Epithelial cell of proximal tubule (primary cell): ENCODE measurements at regions not wholly inside any gene's neighbourhood (a gene's known extent, or its start where the extent isn't known, plus 50 kb on each side); places are given as distances from the start of the nearest gene placed in this dataset.

Experiments
- DNase-seq: peaks from one replicate; pipeline ENCODE4 v3.0.0-alpha.2; 2011; ENCODE audit warnings: low read depth
- H3K4me3 ChIP-seq: 2 replicates; pipeline ENCODE4 v1.5.1; 2011; ENCODE audit warnings: low read depth, mild to moderate bottlenecking, low read length
- CTCF ChIP-seq: conservative IDR thresholded peaks from 2 replicates; pipeline ENCODE4 v1.5.1; 2012; ENCODE audit warnings: low read depth, mild to moderate bottlenecking, low read length

- no peak overlapping the region for H3K4me3 ChIP-seq
- no peak for DNase-seq
- TF ChIP-seq CTCF, result no peak
Measured at GRCh38 chr3:79926522-79926921, 158.7 kb upstream of the ROBO1 start.

- no peak for TF ChIP-seq CTCF
- H3K4me3 ChIP-seq, result no peak overlapping the region
- no peak for DNase-seq
Measured at GRCh38 chr3:79922633-79923032, 154.8 kb upstream of the ROBO1 start.

GRCh38 chr3:79917561-79917960 is 149.8 kb upstream of the ROBO1 start:
- H3K4me3 ChIP-seq, result no peak overlapping the region
- TF ChIP-seq CTCF, result no peak
- no peak for DNase-seq

- H3K4me3 ChIP-seq, result no peak overlapping the region
- DNase-seq, result no peak
- no peak for TF ChIP-seq CTCF
Measured at GRCh38 chr3:79910337-79910736, 142.5 kb upstream of the ROBO1 start.

GRCh38 chr3:79906106-79906505 is 138.3 kb upstream of the ROBO1 start:
- no peak for DNase-seq
- H3K4me3 ChIP-seq, result no peak overlapping the region

GRCh38 chr3:79902151-79902550 is 134.4 kb upstream of the ROBO1 start:
- TF ChIP-seq CTCF, result no peak
- DNase-seq, result no peak
- no peak overlapping the region for H3K4me3 ChIP-seq

More at GRCh38 chr3:79906106-79906505, 138.3 kb upstream of the ROBO1 start:
- TF ChIP-seq CTCF, result no peak

GRCh38 chr3:79898907-79899306 is 131.1 kb upstream of the ROBO1 start:
- no peak for DNase-seq
- H3K4me3 ChIP-seq, result no peak overlapping the region
- no peak for TF ChIP-seq CTCF
